ENCODE measurements at regions not wholly inside any gene's neighbourhood (a gene's known extent, or its start where the extent isn't known, plus 50 kb on each side); places are given as distances from the start of the nearest gene placed in this dataset.
"Not testable (repeated sequence)": the region's sequence is repeated elsewhere in the genome, so short reads cannot be mapped to it uniquely, and the experiment has no call there.

GRCh38 chr1:148254611-148255429 is 102.7 kb upstream of the NBPF11 start:
- peak; percentile 57 for TF ChIP-seq CTCF (IDR thresholded peaks at IDR 0.05; ENCODE audit: low read length)
- TF ChIP-seq EZH2 (IDR thresholded peaks at IDR 0.05; ENCODE audit: borderline replicate concordance, low read length): not testable (repeated sequence)
